Liver (tissue), 8 donors: ENCODE measurements at regions not wholly inside any gene's neighbourhood (a gene's known extent, or its start where the extent isn't known, plus 50 kb on each side); places are given as distances from the start of the nearest gene placed in this dataset.

Experiments used
- DNase-seq: peaks from one replicate; pipeline ENCODE4 v3.0.0-alpha.2; 2017; ENCODE audit warnings: low spot score
- H3K27ac ChIP-seq, 2 donors: one replicate each; pipeline ENCODE4 v1.7.0; 2013; ENCODE audit warnings: inconsistent platforms in 2 of 2, low read length in 2 of 2, control low read depth in 1 of 2, low read depth in 1 of 2, mild to moderate bottlenecking in 1 of 2
- H3K27me3 ChIP-seq, 4 donors: one replicate each; pipeline versions ENCODE4 v1.6.1 to v1.7.0; 2013; ENCODE audit warnings: low read length in 3 of 4, inconsistent platforms in 1 of 4, mild to moderate bottlenecking in 1 of 4, moderate library complexity in 1 of 4; ENCODE audit not compliant: control insufficient read depth in 4 of 4, insufficient read depth in 4 of 4
- H3K36me3 ChIP-seq, 4 donors: one replicate each; pipeline versions ENCODE4 v1.6.1 to v1.7.0; 2013; ENCODE audit warnings: low read length in 3 of 4, mild to moderate bottlenecking in 3 of 4, low read depth in 1 of 4, moderate library complexity in 1 of 4; ENCODE audit not compliant: control insufficient read depth in 4 of 4, insufficient read depth in 3 of 4
- H3K4me1 ChIP-seq, 4 donors: one replicate each; pipeline versions ENCODE4 v1.6.1 to v1.7.0; 2013; ENCODE audit warnings: low read length in 3 of 4, mild to moderate bottlenecking in 3 of 4, moderate library complexity in 1 of 4; ENCODE audit not compliant: control insufficient read depth in 4 of 4, insufficient read depth in 4 of 4
- H3K4me3 ChIP-seq, 3 donors: one replicate each; pipeline versions ENCODE4 v1.6.1 to v1.7.0; 2013; ENCODE audit warnings: low read length in 3 of 3, control low read depth in 1 of 3, low read depth in 1 of 3, mild to moderate bottlenecking in 1 of 3
- H3K9ac ChIP-seq, 2 donors: one replicate each; pipeline ENCODE4 v1.7.0; 2013; ENCODE audit warnings: low read length in 2 of 2, mild to moderate bottlenecking in 2 of 2, moderate library complexity in 2 of 2, control low read depth in 1 of 2, low read depth in 1 of 2
- H3K9me3 ChIP-seq, 4 donors: one replicate each; pipeline versions ENCODE4 v1.6.1 to v1.7.0; 2013; ENCODE audit warnings: low read length in 3 of 4; ENCODE audit not compliant: control insufficient read depth in 4 of 4
- ATF3 ChIP-seq: IDR thresholded peaks from 2 replicates; pipeline ENCODE4 v1.6.1; 2016; ENCODE audit warnings: antibody characterized with exemption
- EGR1 ChIP-seq, 2 donors: IDR thresholded peaks; 2 replicates each; pipeline ENCODE4 v1.6.1; 2016 to 2018; ENCODE audit warnings: antibody characterized with exemption in 2 of 2, low read depth in 2 of 2
- FOXA1 ChIP-seq: IDR thresholded peaks from 2 replicates; pipeline ENCODE4 v1.6.1; 2016; ENCODE audit warnings: antibody characterized with exemption
- FOXA2 ChIP-seq: IDR thresholded peaks from 2 replicates; pipeline ENCODE4 v1.6.1; 2016; ENCODE audit warnings: antibody characterized with exemption
- GABPA ChIP-seq, 2 donors: IDR thresholded peaks in 1 of 2; conservative IDR thresholded peaks in 1 of 2; 2 replicates each; pipeline ENCODE4 v1.6.1; 2016; ENCODE audit warnings: antibody characterized with exemption in 2 of 2, mild to moderate bottlenecking in 1 of 2, moderate library complexity in 1 of 2
- HNF4A ChIP-seq, 2 donors: conservative IDR thresholded peaks; 2 replicates each; pipeline ENCODE4 v1.6.1; 2016; ENCODE audit warnings: antibody characterized with exemption in 2 of 2, mild to moderate bottlenecking in 2 of 2
- HNF4G ChIP-seq: IDR thresholded peaks from 2 replicates; pipeline ENCODE4 v1.6.1; 2016; ENCODE audit warnings: antibody characterized with exemption
- JUND ChIP-seq, 2 donors: IDR thresholded peaks; 2 replicates each; pipeline ENCODE4 v1.6.1; 2016; ENCODE audit warnings: antibody characterized with exemption in 2 of 2
- MAX ChIP-seq: IDR thresholded peaks from 2 replicates; pipeline ENCODE4 v1.6.1; 2016; ENCODE audit warnings: antibody characterized with exemption
- NR2F2 ChIP-seq: IDR thresholded peaks from 2 replicates; pipeline ENCODE4 v1.6.1; 2016; ENCODE audit warnings: antibody characterized with exemption
- RAD21 ChIP-seq, 2 donors: IDR thresholded peaks; 2 replicates each; pipeline ENCODE4 v1.6.1; 2016; ENCODE audit warnings: antibody characterized with exemption in 2 of 2, mild to moderate bottlenecking in 2 of 2
- RXRA ChIP-seq, 2 donors: IDR thresholded peaks; 2 replicates each; pipeline ENCODE4 v1.6.1; 2017 to 2018; ENCODE audit warnings: antibody characterized with exemption in 2 of 2, mild to moderate bottlenecking in 1 of 2
- YY1 ChIP-seq: IDR thresholded peaks from 2 replicates; pipeline ENCODE4 v1.6.1; 2016; ENCODE audit warnings: antibody characterized with exemption, mild to moderate bottlenecking
- ZBTB33 ChIP-seq: IDR thresholded peaks from 2 replicates; pipeline ENCODE4 v1.6.1; 2016; ENCODE audit warnings: antibody characterized with exemption
- WGBS: extraction: QIAGEN DNeasy Blood & Tissue Kit; methylation state at CpG from one replicate; pipeline ENCODE4 v1.1.7; 2013; 5-methylcytosine and 5-hydroxymethylcytosine counted together
- TF ChIP-seq, protein P1 (sequence below): fragments of 150-350 bp; IDR thresholded peaks from 2 replicates; pipeline ENCODE4 v1.5.1; 2017; ENCODE audit warnings: improper control_type of control experiment, low read depth, low read length; ENCODE audit not compliant: missing input control
- TF ChIP-seq, protein P2 (sequence below): IDR thresholded peaks from 2 replicates; pipeline ENCODE4 v1.6.1; 2016; ENCODE audit warnings: antibody characterized with exemption, mild to moderate bottlenecking
- donor health status: healthy.
- donor health status: healthy.
- donor health status: healthy.
- donor health status: healthy.
- donor health status: healthy.

DNA sequence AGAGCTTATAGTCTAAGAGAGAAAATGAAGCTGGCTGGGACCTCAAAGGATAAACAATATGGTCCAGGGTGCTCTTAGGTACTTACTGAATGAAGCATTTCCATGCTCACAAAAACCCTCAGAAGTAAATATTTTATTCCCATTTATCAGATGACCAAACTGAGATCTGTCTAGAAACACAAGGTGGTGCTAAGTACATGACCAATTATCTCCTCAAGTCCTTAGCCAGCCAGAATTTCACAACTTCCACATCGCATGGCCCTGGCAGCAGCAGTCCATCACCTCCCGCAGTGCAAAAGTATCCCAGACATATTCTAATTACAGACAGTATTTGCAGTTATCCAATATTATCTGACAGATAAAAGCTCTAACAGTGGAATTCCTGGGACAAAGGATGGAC is 321.7 kb upstream of the PROX1 start:
- DNase-seq, result no peak
- no peak overlapping the region for H3K9ac ChIP-seq
- H3K36me3 ChIP-seq, result no peaks in the 10 kb centered on the region
- TF ChIP-seq FOXA2 (no peak), HNF4A (conservative IDR thresholded peaks at IDR 0.05) (peak; percentile 16 to 49), ZBTB33 (no peak), RXRA (IDR thresholded peaks at IDR 0.05) (no peak), RAD21 (IDR thresholded peaks at IDR 0.05) (peak; percentile 79 to 82), HNF4G (no peak), NR2F2 (no peak), FOXA1 (no peak), ATF3 (no peak), JUND (IDR thresholded peaks at IDR 0.05) (no peak)
- TF ChIP-seq, protein P1, sequence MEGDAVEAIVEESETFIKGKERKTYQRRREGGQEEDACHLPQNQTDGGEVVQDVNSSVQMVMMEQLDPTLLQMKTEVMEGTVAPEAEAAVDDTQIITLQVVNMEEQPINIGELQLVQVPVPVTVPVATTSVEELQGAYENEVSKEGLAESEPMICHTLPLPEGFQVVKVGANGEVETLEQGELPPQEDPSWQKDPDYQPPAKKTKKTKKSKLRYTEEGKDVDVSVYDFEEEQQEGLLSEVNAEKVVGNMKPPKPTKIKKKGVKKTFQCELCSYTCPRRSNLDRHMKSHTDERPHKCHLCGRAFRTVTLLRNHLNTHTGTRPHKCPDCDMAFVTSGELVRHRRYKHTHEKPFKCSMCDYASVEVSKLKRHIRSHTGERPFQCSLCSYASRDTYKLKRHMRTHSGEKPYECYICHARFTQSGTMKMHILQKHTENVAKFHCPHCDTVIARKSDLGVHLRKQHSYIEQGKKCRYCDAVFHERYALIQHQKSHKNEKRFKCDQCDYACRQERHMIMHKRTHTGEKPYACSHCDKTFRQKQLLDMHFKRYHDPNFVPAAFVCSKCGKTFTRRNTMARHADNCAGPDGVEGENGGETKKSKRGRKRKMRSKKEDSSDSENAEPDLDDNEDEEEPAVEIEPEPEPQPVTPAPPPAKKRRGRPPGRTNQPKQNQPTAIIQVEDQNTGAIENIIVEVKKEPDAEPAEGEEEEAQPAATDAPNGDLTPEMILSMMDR, result peak; percentile 49
- TF ChIP-seq, protein P2, sequence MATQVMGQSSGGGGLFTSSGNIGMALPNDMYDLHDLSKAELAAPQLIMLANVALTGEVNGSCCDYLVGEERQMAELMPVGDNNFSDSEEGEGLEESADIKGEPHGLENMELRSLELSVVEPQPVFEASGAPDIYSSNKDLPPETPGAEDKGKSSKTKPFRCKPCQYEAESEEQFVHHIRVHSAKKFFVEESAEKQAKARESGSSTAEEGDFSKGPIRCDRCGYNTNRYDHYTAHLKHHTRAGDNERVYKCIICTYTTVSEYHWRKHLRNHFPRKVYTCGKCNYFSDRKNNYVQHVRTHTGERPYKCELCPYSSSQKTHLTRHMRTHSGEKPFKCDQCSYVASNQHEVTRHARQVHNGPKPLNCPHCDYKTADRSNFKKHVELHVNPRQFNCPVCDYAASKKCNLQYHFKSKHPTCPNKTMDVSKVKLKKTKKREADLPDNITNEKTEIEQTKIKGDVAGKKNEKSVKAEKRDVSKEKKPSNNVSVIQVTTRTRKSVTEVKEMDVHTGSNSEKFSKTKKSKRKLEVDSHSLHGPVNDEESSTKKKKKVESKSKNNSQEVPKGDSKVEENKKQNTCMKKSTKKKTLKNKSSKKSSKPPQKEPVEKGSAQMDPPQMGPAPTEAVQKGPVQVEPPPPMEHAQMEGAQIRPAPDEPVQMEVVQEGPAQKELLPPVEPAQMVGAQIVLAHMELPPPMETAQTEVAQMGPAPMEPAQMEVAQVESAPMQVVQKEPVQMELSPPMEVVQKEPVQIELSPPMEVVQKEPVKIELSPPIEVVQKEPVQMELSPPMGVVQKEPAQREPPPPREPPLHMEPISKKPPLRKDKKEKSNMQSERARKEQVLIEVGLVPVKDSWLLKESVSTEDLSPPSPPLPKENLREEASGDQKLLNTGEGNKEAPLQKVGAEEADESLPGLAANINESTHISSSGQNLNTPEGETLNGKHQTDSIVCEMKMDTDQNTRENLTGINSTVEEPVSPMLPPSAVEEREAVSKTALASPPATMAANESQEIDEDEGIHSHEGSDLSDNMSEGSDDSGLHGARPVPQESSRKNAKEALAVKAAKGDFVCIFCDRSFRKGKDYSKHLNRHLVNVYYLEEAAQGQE, result no peak
- 40% methylated on average over 2 of the region's 2 CpGs for WGBS
- H3K4me1 ChIP-seq, result peaks cover 0 to 8% (median 0%) of the 10 kb centered on the region in 4 donors
- H3K4me3 ChIP-seq, result no peak overlapping the region
- no peaks in the 10 kb centered on the region for H3K27me3 ChIP-seq
- H3K9me3 ChIP-seq, result no peaks in the 10 kb centered on the region
- no peak overlapping the region for H3K27ac ChIP-seq

DNA sequence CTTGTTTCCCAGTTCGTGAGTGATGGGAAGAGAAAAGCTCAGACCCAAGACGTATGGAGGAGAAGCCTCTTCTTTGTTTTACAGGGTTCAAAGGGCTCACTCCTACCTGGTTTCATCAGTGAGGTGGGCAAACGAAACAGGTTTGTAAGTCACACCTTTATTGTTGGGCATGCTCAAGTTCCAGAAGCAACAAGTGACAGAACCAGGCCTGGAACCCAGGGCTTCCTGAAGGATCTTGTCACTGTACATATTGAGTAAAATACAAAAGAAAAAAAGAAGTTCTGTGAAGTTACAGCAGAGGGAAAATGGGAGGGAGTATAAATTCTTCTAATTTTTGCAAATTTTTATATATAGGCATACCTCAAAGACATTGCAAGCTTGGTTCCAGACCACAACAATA is 320.9 kb upstream of the PROX1 start:
- Histone ChIP-seq H3K9me3 (no peaks in the 10 kb centered on the region), H3K27me3 (no peaks in the 10 kb centered on the region), H3K9ac (no peak overlapping the region), H3K27ac (no peak overlapping the region), H3K36me3 (no peaks in the 10 kb centered on the region), H3K4me3 (no peak overlapping the region), H3K4me1 (peaks cover 0 to 8% (median 0%) of the 10 kb centered on the region in 4 donors)
- 84% methylated on average over 3 of the region's 3 CpGs for WGBS
- DNase-seq, result no peak
- TF ChIP-seq YY1 (no peak), NR2F2 (no peak), ZBTB33 (no peak), EGR1 (IDR thresholded peaks at IDR 0.05; ENCODE audit: low read depth in 2 of 2) (no peak), HNF4A (conservative IDR thresholded peaks at IDR 0.05) (no peak), FOXA2 (no peak), MAX (no peak), GABPA (IDR thresholded peaks at IDR 0.05 in 1 of 2, conservative IDR thresholded peaks at IDR 0.05 in 1 of 2) (no peak)
- TF ChIP-seq, protein P2, result no peak
